Hematopoietic multipotent progenitor cell treated with erythropoietin and hydrocortisone succinate and interleukin-3 and kit ligand, for 17 days (in vitro differentiated cells): ENCODE measurements at regions not wholly inside any gene's neighbourhood (a gene's known extent, or its start where the extent isn't known, plus 50 kb on each side); places are given as distances from the start of the nearest gene placed in this dataset.

Source experiments
- DNase-seq: peaks from one replicate; pipeline ENCODE4 v3.0.0-alpha.2; 2015; ENCODE audit warnings: low spot score

GRCh38 chrX:10900585-10901289 lies 210.4 kb upstream of the HCCS start:
- no peak for DNase-seq

DNA sequence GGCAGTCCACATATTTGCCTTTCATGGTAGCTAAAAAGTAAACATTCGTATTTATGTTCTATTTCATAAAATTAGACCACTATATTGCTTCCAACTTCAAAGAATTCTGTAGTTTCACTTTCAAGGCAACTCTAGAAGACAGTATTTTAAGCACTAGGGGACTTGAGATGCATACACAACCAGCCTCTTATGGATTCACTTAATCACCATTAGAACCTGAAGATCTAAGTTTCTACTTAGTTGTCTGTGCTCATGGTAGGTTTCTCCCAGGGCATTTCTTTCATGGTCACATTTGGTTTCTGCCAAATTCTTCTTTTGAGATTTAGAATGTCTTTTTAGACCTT lies 209.9 kb upstream of the HCCS start:
- DNase-seq: no peak

- DNase-seq: no peak
These were observed 209.1 kb upstream of the HCCS start for GRCh38 chrX:10902001-10902400.

DNA sequence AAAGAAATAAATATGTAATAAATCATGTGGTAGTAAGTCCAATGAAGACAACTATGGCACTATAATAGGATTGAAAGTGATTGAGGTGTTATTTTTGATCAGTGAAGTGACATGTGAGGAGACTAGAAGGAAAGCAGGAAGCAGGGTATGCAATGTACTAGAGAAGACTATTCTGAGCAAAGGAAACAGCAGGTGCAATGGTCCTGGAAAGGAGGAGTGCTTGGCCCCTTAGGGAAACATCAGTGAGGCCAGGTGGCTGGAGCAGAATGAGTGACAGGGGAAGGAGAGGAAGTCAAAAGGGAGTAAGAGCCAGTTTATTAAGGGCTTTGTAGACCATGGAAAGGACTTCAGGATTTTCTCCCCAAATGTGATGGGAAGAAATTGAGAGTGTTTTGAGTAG lies 207.6 kb upstream of the HCCS start:
- DNase-seq: no peak

DNA sequence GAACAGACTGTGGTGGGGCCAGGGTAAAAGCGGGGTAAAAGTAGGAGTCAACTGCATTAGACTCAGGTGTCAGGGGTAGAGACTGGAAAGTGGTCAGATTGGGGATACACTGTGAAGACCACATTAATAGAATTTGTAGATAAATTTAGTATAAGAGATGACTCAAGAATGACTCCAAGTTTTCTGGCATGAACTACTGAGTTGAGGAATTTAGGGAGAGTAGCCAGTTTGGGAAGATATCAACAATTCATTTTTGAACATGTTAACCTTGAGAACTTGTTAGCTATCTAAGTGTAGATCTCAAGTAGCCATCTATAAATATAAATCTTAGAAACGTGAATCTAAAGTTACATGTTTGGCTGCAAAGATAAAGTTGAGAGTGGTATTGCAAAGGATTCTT lies 206.9 kb upstream of the HCCS start:
- DNase-seq: no peak

- DNase-seq: no peak
These were observed 204.3 kb upstream of the HCCS start for GRCh38 chrX:10906866-10907265.

DNA sequence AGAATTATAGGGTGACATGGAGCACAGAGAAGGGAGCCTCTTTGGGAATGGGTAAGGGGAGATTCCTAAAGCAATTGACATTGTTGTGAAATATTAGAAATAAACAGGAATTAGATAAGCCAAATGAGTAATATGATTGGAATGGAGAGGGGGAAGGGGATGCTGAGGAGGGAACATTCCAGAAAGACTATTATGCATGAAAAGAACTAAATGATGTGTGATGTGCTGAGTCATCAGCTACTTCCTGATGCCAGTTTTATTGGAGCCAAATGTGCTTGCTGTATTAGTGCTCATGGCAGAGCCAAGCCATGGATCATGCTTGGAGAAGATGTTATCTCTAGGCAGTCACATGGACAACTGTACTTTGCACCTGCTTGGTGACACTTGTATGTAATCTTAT lies 189.0 kb upstream of the HCCS start:
- no peak for DNase-seq

DNA sequence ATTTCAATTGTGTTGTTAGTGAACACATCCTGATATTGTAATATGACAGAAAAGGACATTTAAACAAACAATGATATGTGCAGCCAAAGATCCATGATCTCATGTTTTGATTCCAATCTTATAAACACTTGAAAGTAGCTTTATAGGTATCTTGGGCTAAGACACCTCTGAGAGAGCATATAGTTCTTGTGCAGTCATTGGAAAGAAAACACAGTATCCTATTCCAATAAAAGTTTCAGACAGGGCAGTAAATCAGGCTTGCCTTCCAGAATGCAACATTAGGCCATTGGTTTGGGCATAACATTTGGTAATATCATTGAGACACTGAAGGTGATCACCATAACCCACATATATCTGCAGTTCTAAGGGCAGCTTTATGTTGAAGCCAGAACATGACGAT lies 188.3 kb upstream of the HCCS start:
- no peak for DNase-seq

GRCh38 chrX:10923466-10923865 lies 187.7 kb upstream of the HCCS start:
- DNase-seq: no peak

GRCh38 chrX:10926404-10926803 lies 184.7 kb upstream of the HCCS start:
- DNase-seq: no peak

- DNase-seq: no peak
These were observed 184.2 kb upstream of the HCCS start for GRCh38 chrX:10926891-10927290.

DNA sequence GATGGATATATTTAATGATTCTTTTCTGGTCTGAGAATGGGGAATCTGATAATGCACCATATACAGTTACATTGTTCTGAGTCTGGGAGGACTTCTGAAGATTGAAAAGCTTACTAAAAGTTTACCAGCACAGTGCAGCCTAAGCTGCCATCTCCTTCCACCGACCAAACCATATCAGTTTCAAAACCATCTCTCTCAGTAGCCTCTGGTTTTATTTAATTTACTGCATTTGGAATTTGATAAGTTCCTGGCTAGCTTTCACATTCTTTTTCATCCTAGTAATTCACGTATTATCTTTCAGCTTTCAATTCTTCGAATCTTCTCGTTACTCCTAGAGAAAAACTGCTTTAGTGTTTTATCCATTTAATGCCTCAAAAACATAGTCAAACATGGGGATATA lies 181.4 kb upstream of the HCCS start:
- no peak for DNase-seq

DNA sequence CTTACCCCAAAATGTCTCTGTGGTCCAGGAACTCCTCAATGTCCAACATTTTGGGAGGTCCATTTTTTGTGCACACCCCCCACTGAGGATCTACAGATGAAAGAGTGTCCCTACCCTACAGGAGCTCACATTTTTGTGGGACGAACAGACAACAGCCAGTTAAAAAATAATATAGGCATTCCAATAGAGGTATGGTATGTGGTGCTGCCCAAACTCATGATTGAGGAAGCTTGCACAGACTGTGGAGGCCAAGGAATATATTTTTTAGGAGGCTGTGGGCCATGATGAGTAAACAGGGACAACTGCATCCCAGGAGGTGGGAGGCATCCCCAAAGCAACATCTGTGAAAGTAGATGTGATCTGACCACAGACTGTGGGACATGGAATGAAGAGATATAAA lies 181.0 kb upstream of the HCCS start:
- DNase-seq: no peak

DNA sequence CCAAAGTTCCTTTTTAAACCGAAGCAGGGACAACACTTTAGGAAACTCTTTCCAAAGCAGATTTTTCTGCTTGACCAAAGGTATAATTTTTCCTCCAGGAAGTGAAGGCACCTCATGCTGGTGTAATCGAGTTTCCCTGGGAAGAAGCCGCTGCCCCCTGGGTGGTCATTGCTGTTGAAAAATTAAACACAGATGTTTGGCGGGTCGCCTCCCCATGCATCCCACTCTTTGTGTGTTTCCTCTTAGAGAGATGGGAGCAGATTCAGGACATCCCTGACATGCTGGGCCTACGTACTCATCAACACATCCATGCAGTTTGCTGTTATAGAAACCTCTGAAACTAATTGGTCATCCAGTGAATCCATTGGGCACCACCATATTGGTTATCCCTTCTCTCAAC lies 179.2 kb upstream of the HCCS start:
- no peak for DNase-seq

DNA sequence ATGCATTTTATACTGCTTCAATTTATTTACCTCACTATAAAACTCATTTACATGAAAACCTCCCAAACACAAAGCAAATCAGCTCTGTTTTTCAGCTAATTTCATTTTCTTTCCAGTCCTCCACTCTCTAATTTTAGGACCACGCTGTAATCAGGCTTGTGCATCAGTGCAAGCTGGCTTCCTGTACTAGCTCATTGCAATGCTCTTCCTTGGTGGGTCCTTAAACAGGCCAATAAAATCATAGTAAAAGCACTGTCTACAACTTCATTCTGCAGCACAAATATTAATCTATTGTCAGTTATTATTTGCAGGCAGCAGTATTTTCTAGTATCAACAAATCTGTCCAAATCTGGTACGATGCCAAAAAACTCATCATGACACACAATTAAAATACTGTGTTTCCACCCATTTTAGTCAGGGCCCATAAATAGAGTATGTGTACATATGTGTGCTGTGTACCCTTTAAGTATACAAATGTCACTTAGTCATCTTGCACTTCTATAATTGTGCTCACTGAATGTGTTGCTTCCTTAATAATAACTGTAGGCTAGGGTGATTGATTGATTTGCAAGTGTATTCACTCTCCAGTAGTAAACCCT lies 178.2 kb upstream of the HCCS start:
- DNase-seq: no peak

- DNase-seq: no peak
These were observed 175.6 kb upstream of the HCCS start for GRCh38 chrX:10935501-10935900.

DNA sequence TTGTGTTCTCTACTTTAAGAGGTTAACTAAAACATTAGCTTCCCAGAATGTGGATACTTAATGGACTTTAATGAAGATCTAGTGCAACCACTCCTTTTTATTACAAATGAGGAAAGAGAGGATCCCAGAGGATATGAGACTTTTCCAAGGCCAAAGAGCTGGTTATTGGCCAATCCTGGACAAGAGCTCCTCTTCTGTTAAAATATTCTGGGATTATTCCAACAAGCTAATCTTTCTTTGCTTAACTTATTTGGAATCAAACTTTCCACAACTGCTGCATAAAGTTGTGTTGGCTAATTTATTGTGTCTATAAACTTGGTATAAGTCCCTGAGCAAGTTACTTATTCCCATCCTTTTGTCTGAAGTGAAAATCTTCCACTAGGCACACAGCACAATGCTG lies 174.2 kb upstream of the HCCS start:
- no peak for DNase-seq

GRCh38 chrX:10938365-10938923 lies 172.7 kb upstream of the HCCS start:
- DNase-seq: no peak

DNA sequence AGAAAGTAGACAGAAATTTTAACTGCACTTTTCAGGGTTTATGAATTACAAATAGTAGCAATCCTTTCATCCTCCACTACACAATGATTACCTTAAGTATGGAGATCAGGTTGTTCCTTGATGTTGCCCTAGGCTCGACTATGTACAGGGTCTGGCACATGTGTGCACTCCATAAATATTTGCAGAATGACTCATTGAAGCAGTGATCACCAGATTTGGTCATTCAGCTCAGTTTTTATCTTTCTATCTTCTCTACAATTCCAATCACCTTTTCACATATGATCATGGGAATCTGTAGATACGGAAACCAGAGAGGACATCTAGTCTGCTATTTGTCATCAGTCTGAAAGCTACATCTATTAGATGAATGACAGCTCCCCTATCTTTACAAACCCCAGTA lies 171.7 kb upstream of the HCCS start:
- no peak for DNase-seq

- DNase-seq: no peak
These were observed 166.8 kb upstream of the HCCS start for GRCh38 chrX:10944136-10944885.

DNA sequence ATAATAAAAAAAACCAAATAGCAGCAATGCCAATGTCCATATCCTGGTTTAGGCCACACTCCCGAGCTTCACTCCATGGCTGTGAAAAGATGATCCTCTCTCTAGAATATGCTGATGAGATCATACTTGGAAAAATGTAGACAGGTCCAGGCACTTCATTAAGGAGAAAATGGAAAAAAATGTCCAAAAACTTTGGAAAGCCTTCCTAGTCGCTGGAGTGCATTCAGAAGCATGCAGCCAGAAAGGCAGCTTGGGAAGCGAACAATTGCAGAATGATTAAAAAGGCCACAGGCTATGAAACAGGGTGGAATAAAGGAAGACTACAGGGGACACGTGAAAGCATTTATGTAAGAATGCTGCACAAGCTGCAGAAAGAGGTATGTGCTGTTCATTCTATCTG lies 165.6 kb upstream of the HCCS start:
- DNase-seq: no peak

DNA sequence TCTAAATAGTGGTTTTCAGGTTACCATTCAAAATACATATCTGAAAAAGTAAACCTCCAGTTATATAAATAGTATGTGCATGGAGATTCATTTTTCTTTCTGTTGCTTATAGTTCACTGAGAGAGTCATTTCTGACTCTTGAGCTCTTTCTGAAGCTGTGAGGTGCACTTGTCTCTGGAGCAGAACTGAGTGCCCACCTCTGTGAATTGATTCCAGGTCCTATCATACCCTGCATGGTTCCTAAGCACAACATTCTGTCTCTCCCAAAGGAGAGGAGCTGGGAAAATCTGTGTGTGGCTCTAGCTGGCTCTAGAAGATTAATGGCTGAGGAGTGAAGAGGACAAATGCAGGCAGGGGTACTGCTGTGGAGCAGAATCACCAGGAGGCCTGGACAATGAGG lies 161.6 kb upstream of the HCCS start:
- no peak for DNase-seq

DNA sequence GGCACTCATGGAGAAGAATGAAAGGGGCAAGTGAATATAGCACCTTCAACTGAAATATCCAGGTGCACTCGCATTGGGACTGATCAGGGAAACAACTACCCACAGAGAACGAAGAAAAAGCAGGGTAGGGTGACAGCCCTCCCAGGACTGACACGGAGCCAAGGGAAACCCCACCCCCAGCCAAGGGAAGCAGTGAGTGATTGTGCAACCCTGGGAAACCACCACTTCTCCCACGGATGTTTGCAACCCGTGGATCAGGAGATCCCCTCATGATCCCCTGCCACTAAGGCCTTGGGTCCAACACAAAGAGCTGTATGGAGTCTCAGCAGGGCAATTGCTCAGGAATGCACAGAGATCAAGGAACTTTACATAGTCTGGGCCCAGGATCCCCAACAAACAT lies 158.5 kb upstream of the HCCS start:
- DNase-seq: no peak
